GM12891 (cell line): ENCODE measurements at regions not wholly inside any gene's neighbourhood (a gene's known extent, or its start where the extent isn't known, plus 50 kb on each side); places are given as distances from the start of the nearest gene placed in this dataset.

Source experiments
- POLR2AphosphoS5 ChIP-seq: IDR thresholded peaks from 2 replicates; pipeline ENCODE4 v1.6.1; 2011; ENCODE audit warnings: low read depth, low read length, control low read depth
- POU2F2 ChIP-seq: IDR thresholded peaks from 2 replicates; pipeline ENCODE4 v1.6.1; 2011; ENCODE audit warnings: low read depth, mild to moderate bottlenecking, control low read depth, low read length, moderate library complexity
- SPI1 ChIP-seq: IDR thresholded peaks from 2 replicates; pipeline ENCODE4 v1.6.1; 2011; ENCODE audit warnings: low read depth, low read length, control low read depth

DNA sequence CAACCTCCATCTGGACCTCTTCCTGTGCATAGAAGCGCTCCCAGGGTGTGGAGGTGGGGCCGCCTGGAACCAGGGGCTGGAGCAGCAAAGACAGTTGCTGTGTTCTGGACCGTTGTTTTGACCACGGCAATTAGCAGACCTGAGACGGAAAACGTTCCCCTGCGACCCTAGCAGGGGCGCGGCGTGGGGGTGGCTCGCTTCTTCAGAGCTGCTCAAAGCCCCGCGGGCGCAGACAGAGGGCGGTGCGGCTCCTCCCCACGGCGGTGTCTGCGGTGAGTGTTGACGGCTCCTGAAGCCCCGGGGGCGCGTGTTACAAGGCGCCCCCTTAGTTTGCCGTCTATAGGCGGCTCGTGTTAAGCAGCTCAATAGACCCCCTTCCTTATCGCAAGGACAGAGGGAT lies 79.2 kb downstream of the TRIML1 start:
- no peak for TF ChIP-seq POLR2AphosphoS5
- no peak for TF ChIP-seq SPI1
- no peak for TF ChIP-seq POU2F2
